ENCODE measurements at regions not wholly inside any gene's neighbourhood (a gene's known extent, or its start where the extent isn't known, plus 50 kb on each side); places are given as distances from the start of the nearest gene placed in this dataset.
A peak's percentile ranks its signal among the peaks of the same experiment; 100 is the strongest.

- TF ChIP-seq ZFAT (CRISPR knock-in tag; conservative IDR thresholded peaks at IDR 0.05), result no peak
- TF ChIP-seq ZNF703 (CRISPR knock-in tag; IDR thresholded peaks at IDR 0.05; ENCODE audit: borderline replicate concordance), result no peak; the same call in 1 of the 2 replicates
- TF ChIP-seq FOXM1 (CRISPR knock-in tag; IDR thresholded peaks at IDR 0.05), result 0 out of 2 replicates have a peak, but pooled peaks have one; percentile 68
- TF ChIP-seq ZNF7 (CRISPR knock-in tag; IDR thresholded peaks at IDR 0.05), result no peak
- TF ChIP-seq ZSCAN5A (CRISPR knock-in tag; IDR thresholded peaks at IDR 0.05; ENCODE audit: borderline replicate concordance), result no peak
- peak; percentile 84; the same call in 1 of the 2 replicates for TF ChIP-seq ZNF614 (CRISPR knock-in tag; IDR thresholded peaks at IDR 0.05; ENCODE audit: borderline replicate concordance)
- TF ChIP-seq CBFB (CRISPR knock-in tag; IDR thresholded peaks at IDR 0.05), result no peak; the same call in 1 of the 2 replicates
- no peak for TF ChIP-seq TEAD3 (CRISPR knock-in tag; optimal IDR thresholded peaks at IDR 0.05; ENCODE audit: borderline replicate concordance)
- no peak for TF ChIP-seq CERS6 (CRISPR knock-in tag; IDR thresholded peaks at IDR 0.05)
- no peak; the same call in 1 of the 2 replicates for TF ChIP-seq ZNF670 (CRISPR knock-in tag; IDR thresholded peaks at IDR 0.05; ENCODE audit: borderline replicate concordance)
- no peak for TF ChIP-seq YY1 (IDR thresholded peaks at IDR 0.05; ENCODE audit: insufficient read depth, insufficient replicate concordance, low read depth, low read length)
- TF ChIP-seq MTF2 (CRISPR knock-in tag; IDR thresholded peaks at IDR 0.05; ENCODE audit: borderline replicate concordance), result no peak
- 0 out of 2 replicates have a peak, but pooled peaks have one; percentile 28 for TF ChIP-seq JUN (CRISPR knock-in tag; IDR thresholded peaks at IDR 0.05)
- TF ChIP-seq AGO2 (optimal IDR thresholded peaks at IDR 0.05; ENCODE audit: low read depth, low read length), result no peak
- TF ChIP-seq POLR2A (IDR thresholded peaks at IDR 0.05; ENCODE audit: insufficient read depth in 1 of 2, low read depth in 2 of 2, low read length in 2 of 2), result no peak
- peak; percentile 73; the same call in 1 of the 2 replicates for TF ChIP-seq ZFP41 (CRISPR knock-in tag; IDR thresholded peaks at IDR 0.05; ENCODE audit: borderline replicate concordance)
- TF ChIP-seq DBP (CRISPR knock-in tag; IDR thresholded peaks at IDR 0.05; ENCODE audit: not compliant biosample characterization), result no peak
- TF ChIP-seq DMAP1 (CRISPR knock-in tag; IDR thresholded peaks at IDR 0.05), result peak; percentile 84
- TF ChIP-seq ETV6 (CRISPR knock-in tag; conservative IDR thresholded peaks at IDR 0.05), result no peak
- peak; percentile 77 for TF ChIP-seq IKZF5 (CRISPR knock-in tag; IDR thresholded peaks at IDR 0.05)
- no peak for TF ChIP-seq ELF4 (CRISPR knock-in tag; IDR thresholded peaks at IDR 0.05; ENCODE audit: borderline replicate concordance)
- TF ChIP-seq ZNF850 (CRISPR knock-in tag; conservative IDR thresholded peaks at IDR 0.05), result no peak
- 0 out of 2 replicates have a peak, but pooled peaks have one; percentile 83 for TF ChIP-seq LRRFIP1 (CRISPR knock-in tag; conservative IDR thresholded peaks at IDR 0.05)
- no peak for TF ChIP-seq ZNF251 (CRISPR knock-in tag; IDR thresholded peaks at IDR 0.05)
These were observed 269.9 kb upstream of the SORL1-AS1 start (continued) for GRCh38 chr11:121722431-121723245.

Measured in HepG2 (cell line).